Stimulated activated CD4-positive, alpha-beta T cell treated with anti-CD3 and anti-CD28 coated beads, Interleukin-4, amount 100 ng/mL, for 4 hours (primary cell): ENCODE measurements at regions not wholly inside any gene's neighbourhood (a gene's known extent, or its start where the extent isn't known, plus 50 kb on each side); places are given as distances from the start of the nearest gene placed in this dataset.
"Not testable (repeated sequence)": the region's sequence is repeated elsewhere in the genome, so short reads cannot be mapped to it uniquely, and the experiment has no call there.

ENCODE experiments used
- DNase-seq, 2 experiments: peaks; one replicate each; pipeline ENCODE4 v3.0.0-alpha.2; 2020

DNA sequence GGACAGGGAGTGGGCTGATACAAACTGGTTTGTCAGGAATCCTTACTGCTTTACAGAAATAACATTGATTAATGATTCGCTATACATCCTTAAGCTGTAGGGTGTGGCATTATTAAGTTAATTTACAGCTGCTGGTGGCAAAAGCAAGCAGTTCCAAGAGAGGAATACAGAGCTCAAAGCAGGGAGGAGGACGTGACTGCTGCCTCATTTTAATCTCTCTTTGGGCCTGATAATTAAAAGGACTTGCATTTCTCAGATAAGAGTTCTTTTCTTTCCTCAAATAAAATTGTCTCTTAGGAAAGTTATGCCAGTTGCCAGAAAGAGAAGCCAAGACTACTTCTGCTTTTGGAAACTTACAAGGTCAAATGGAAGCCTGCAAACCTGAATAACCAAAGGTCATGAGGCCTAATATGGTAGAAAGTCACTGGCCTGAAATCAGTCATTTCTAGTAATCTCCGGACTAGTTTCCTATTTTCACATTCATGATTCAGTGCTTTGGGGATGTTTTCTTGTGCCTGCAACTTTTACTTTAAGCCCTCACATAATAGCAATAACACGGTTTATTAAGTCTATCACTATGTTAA, 426.2 kb upstream of the SPATA31A3 start:
- DNase-seq, result not testable (repeated sequence)

DNA sequence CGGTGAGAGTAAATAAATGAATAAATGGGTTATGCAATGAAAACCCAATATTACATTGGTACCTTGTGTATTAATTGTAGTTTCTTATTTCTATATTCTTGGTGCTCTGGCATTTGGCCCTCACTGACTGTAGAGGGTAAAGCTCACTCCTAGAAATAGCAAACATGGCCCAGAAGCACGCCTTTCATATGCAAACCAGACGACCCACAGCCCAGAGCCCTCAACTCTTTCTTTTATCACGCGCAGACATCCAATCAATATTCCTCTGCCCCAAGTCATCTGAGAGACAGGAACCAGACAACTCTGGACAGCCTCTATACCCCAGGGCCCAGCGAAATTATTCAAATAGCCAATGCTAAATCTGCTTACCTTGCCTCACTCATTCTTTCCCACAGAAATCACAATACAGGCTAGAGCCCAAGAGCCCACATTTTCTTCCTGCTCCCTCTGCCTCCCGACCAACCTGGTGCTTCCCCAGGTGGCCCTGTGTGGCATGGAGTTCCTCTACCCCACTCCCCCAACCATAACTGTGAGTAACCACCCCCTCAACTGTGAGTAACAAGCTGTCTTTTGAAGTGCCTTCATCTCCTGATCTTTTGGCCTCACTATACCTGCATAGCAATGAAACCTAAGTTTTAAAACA, 425.1 kb upstream of the SPATA31A3 start:
- DNase-seq, result not testable (repeated sequence)

DNA sequence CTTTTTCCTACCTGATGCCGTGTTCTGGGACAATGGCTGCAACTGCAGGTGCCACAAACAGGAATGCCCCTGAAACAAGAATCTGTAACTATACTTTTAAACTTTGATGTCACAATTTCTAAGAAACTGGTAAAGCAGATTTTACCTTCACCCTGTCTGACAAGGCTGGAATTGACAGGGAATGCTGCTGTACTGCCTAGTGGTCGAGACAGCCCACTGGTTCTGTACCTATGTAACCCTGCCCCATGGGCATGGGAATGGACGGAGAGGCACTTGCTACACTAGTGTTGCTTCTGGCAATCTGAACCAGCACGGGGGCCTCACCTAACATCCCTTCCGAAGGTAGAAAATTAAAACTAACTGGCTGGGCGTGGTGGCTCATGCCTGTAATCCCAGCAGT, 424.3 kb upstream of the SPATA31A3 start:
- not testable (repeated sequence) for DNase-seq

DNA sequence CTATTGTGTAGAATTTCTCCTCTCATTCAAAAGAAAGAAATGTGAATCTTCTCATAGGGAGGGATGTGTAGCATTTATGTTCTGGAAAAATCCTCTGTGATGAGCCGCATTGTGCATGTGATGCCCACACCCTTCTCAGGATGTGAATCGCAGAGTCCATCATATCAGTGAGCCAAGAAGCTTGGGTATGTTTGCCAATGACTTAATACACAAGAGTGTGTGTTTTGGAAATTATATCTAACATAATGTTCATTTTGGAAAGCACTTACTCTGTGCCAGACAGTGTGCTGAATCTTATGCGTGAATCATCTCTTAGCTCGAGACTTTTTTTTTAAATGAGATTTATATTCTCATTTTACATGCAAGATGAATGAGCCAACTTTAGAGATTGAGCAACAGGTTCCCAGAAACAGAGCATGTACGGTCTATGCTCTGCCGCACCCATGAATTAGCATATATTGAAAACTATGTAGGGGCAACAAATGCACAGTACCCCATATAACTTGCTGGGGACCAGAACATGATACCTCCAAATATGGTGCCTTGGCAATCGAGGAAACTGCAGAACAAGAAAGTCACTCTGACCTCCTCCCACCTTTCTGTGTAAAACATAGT, 418.4 kb upstream of the SPATA31A3 start:
- not testable (repeated sequence) for DNase-seq

DNA sequence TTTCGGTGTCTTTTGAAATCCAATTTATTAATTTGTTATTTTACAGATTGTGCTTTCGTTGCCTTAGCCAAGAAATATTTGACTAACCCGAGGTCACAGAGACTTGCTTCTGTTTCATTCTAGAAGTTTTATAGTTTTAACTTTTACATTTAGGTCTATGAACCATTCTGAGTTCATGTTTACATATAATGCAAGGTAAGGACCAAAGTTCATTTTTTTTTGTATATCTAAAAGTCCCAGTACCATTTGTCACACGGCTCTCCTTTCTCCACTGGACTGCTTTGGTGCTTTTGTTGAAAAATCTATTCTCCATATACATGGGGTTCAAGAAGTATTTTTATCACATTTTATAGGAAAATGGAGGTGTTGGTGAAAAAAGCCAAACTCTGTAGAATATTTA, 411.4 kb upstream of the SPATA31A3 start:
- DNase-seq, result not testable (repeated sequence)

DNA sequence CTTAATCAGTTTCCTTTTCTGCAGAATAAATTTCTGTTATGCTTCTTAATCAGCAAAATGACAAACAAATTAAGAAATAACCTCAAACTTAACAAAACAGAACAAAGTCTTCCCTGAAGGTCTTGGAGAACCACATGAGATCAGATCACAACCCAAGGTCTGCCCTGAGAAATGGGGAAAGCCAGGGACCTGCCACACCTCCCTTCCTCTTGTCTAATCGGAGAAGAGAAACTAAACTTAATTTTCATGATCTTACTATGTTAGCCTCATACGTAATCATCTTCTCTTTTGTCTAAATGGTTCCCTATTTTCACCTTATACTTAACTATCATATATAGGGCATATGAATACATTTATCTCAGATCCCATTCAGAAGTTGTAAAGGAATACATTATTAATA, 405.4 kb upstream of the SPATA31A3 start:
- not testable (repeated sequence) for DNase-seq

DNA sequence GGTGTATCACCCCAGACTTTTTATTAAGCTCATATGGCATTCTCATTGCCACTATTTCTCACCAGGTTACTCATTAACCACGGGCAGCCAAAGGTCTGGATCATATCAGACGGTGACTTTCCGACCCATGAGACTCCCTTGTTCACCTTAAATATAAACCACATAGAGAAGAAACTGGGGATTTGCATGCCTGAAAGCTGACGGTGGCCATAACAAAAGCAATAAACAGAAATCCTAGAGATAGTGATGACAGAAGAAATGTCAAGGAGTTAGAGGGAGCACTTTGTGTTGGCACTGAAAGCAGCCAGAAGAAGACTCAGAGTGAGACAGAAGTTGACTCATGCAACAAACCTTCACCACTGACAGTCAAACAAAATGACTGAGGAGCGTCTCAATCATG, 402.4 kb upstream of the SPATA31A3 start:
- not testable (repeated sequence) for DNase-seq

DNA sequence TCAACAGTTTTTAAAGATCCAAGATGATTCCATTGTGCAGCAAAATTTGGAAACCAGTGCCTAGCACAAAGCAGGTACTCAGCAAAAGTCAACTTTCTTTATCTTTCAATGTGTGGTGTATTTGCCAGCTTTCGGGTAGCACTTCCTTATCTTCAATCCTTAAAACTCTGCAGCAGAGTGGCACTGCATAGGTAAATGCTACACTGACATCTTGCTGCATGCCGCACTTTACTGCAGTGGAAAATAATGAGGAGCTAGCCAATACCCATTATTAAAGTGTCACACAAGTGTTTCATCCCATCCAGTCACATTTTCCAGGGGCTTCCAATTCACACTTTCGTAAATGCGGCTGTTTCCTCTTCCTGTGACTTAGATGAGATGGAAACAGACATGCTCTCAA, 401.7 kb upstream of the SPATA31A3 start:
- not testable (repeated sequence) for DNase-seq

DNA sequence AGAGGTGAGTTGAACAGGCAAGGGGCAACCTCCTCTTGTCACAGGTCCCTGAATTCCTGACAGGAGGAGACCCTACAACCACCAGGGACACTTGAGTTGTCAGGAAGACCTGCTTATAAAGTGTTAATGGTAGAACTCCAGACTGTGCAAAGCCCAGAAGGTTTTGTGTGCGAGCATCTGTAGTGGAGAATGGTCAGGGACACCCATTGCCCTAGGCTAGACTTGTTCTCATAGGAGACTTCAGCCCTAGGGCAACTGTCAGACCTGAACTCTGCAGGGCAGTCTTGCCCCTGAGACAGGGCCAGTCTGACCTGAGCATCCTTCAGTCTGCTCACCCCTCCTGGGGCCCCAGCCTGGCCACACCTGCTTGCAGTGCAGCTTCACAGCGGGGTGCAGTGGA, 377.3 kb upstream of the SPATA31A3 start:
- not testable (repeated sequence) for DNase-seq

DNA sequence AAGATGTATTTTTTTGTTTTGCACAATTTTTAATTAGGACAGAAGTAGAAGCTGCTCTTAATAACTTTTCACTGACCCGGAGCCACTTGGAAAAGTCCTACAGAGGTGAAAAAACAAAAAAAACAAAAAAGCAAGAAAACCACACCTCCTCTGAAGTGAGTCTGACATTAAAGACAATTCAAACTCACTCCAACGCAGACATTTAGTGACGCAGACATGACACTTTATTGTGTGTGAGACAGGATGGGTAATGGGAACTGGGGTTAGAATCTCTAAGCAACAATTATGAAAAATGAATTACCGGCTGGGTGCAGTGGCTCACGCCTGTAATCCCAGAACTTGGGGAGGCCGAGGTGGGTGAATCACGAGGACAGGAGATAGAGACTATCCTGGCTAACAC, 370.0 kb upstream of the SPATA31A3 start:
- DNase-seq, result not testable (repeated sequence)

DNA sequence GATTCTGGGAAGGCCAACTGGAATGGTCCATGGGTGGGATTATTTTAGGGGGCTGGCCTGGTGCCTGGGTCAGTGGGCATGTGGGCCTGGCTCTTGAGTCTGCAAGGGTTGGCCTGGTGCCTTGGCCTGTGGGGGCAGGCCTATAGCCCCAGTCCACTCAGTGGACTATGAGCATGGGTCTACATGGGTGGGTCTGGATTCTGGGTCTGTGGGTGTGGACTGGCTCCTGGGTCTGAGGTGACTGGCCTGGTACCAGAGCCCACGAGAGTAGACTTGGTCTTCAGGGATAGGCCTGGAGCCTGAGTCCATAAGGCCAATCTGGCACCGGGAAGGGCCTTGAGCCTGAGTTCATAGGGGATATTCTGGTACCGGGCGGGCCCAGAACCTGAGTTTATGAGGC, 361.6 kb upstream of the SPATA31A3 start:
- not testable (repeated sequence) for DNase-seq

DNA sequence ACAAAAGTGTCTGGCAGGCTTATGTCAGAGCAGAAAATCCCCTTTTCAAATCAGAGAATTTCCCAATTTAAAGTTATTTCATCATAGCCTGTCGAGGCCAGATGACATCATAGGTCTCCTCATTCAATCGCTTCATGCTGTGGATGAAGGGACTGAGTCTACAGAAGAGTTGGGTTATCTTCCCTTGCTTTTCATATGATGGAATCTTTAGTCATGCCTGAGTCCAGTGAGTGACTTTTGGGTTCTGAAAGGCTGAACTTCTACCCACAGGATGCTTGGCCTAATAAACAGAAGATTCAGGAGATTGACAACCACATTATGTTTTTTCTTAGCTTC, 357.0 kb upstream of the SPATA31A3 start:
- DNase-seq, result not testable (repeated sequence)

DNA sequence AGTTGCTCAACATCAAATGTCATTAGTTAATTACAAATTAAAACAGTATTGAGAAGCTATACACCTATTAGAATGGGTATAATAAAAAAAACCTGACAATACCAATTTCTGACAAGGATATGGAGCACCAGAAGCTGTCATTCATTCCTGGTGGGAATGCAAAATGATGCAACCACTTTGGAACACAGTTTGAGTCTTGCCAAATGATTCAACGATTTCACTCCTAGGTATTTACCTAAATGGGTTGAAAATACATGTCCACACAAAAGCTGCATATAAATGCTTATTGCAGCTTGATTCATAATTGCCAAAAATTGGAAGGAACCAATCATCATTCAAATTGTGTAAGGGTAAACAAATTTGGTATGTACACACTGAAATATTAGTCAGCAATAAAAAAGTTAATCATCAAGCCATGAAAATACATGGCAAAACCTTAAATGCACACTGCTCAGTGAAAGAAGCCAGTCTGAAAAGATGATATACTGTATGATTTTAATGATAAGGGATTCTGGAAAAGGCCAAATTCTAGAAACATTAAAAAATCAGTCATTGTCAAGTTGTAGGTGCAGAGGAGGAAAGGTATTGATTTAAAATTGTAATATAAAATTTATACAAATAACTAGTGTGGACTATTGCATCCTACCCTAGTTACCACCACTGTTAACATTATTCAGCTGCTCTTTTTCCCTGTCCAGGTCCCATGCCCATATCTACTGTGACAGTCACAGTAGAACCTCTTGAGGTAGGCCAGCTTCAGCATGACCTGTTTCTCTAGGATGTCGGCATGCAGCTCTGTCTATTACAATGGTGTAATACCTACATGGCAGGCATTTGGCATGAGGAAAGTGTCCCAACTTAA, 356.4 kb upstream of the SPATA31A3 start:
- DNase-seq, result not testable (repeated sequence)

DNA sequence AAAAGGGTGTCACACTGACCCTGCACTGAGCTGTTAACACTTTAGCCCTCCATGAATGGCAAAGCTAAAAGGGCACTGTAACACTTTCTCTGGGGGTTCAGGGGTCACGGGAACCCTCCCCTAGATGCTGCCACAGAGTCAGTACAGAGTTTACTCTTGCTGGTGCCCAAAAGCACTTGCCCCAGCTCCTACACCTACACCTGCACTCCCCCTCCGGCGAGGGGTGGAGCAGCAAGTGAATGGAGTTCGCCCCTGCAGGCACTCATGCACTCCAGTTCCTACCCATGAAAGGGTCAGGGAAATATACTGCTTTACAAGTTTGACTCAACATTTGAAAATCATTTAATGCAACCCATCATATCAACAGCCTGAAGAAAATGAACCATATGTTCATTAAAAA, 355.7 kb upstream of the SPATA31A3 start:
- not testable (repeated sequence) for DNase-seq

DNA sequence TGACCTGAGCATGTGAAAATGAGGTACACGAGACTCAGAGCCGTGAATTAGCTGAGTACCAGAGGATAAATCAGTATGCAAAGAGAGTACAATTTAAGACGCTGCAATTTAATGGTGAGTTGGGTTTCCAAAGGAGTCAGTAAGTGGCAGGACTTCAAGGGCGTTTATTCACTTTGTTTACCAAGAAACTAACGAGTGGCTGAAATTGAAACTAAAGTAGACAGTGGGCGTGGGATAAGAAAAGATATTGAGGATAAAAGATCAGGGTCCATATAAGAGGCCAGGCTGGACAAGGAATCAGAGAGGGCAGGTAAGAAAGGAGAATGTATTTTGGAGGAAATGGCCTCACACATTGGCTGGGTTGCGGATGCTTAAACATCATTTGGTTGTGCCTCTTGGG, 346.9 kb upstream of the SPATA31A3 start:
- DNase-seq, result not testable (repeated sequence)

DNA sequence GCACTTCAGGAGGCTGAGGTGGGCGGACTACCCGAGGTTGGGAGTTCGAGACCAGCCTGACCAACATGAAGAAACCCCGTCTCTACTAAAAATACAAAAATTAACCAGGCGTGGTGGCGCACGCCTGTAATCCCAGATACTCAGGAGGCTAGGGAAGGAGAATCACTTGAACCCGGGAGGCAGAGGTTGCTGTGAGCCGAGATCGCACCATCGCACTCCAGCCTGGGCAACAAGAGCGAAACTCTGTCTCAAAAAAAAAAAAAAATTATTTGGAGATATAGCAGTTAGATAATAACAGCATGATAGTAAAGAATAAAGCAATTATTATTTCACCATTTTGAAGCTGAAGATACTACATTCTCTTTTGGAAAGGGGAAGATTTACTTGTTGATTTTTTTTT, 345.9 kb upstream of the SPATA31A3 start:
- DNase-seq, result not testable (repeated sequence)

DNA sequence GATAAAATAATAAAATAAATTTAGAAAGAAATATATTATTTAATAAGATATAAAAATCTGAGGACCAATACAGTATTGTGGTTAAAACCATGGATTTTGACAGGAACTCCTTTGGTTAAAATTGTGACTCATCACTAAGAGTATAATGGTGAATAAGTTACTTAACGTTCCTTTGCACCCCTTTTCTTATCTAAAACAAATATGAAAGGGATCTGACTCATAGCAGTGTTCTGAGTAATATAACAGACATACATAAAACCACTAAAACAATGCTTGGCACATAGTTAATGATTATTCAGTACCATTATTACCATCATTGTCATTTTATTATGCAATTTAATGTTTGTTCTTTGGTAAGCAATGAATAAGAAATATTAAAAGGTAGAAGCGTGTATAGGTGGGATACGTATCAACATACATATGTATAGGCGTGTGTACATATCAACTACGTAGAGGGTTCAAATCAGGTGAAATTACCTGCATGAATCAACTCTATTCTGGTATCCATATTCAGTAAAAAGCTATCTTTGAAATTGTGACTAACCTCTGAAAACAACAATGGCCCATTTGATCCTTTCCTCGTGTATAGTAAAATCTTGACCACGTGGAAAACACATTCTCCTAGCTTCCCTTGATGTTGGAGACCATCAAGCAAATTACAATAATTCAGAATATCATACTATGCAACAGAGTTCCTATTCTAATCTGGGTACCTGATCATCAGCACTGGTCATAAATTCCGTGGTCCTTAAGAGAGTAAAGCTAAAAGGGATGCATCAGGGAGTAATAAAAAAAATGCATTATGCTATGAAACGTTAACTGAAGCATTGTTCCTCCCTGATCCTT, 342.6 kb upstream of the SPATA31A3 start:
- not testable (repeated sequence) for DNase-seq

DNA sequence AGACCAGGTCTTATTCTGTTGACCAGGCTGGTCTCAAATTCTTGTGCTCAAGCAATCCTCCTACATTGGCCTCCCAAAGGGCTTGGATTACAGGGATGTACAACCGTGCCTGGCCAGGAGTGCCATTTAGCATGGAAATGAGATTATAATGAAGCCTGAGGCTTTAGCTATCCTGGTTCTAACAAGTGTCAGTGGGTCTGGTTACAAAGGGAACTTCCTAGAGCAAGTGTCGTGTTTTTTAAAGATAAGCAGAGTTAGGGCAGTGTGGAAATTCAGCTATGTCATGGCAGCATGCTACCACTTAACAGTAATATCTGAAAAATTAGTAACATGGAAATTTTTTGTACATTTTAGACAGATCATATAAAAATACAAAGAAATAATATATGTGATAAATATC, 339.3 kb upstream of the SPATA31A3 start:
- DNase-seq, result not testable (repeated sequence)

DNA sequence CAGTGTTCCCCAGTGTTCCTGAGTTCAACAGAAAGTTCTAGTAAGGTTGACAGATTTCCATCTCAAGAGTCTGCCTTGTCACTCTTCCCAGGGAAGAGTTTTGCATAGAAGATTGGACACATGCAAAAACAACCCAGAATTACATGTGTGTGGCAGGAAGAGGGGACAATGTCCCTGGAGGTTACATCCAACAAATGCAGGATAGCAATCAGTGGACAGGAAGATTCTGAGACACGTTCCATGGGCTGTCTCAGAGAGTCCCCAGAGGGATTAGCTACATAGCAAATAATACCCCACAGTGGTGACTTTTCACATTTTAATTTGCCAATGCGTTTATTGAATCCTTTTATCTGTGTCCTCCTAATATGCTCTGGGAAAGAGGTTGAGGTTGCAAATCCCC, 321.1 kb upstream of the SPATA31A3 start:
- not testable (repeated sequence) for DNase-seq

DNA sequence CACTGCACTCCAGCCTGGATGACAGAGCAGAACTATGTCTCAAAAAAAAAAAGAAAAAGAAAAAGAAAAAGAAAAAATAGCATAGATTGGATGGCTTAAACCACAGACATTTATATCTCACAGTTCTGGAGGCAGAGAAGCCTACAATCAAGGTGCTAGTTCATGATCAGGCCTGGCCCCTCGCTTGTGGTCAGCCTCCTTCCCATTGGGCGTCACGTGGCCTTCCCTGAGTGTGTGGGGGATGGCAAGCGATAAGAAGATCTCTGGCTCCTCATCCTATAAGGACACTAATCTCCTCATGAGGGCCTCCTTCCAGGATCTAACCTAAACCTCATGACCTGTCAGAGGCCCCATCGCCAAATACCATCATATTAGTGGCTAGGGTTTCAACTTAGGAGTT, 320.2 kb upstream of the SPATA31A3 start:
- DNase-seq, result not testable (repeated sequence)

DNA sequence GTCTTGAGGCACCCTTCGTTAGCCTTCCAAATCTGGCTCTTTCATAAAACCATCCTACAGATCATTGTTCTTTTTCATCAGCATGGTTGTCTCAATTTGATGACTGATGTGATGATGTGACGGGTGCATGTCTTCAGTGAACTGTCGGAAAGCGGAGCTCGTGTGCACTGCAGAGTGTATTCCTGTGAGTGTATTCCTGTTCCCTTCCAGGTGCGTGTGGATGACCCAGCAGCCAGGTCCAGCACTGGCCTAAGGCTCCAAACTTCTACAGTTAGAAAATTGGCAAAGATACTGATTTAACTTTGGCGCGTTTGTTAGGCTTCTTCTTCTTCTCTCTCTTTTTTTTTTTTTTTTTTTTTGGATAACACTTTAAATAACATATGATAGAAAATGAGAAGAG, 314.8 kb upstream of the SPATA31A3 start:
- DNase-seq, result not testable (repeated sequence)

DNA sequence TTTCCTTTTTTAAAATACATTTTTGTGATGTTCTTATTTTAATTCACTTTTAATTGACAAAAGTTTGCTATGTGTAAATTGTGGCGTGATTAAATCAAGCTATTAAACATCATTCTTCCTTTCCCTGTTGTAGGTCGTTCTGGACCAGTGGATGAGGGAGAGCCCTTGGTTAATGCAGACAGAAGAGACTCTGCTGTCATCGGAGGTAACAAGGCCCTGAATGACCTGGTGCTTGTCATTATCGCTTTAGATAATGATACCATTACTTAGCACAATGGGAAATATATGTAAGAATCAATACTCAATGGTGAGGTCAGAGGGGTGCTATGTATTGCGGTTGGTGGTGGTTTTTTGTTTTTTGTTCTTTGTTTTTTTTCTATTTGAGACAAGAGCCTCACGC, 296.4 kb upstream of the SPATA31A3 start:
- DNase-seq, result not testable (repeated sequence)
